ENCODE measurements at regions not wholly inside any gene's neighbourhood (a gene's known extent, or its start where the extent isn't known, plus 50 kb on each side); places are given as distances from the start of the nearest gene placed in this dataset.

- Histone ChIP-seq H3K27me3 (no peaks in the 10 kb centered on the region), H3K9me3 (no peaks in the 10 kb centered on the region), H3K27ac (no peak overlapping the region), H3K36me3 (no peaks in the 10 kb centered on the region), H3K4me1 (no peaks in the 10 kb centered on the region), H3K4me3 (no peak overlapping the region)
- no peak for DNase-seq
- TF ChIP-seq CTCF (IDR thresholded peaks at IDR 0.05) = no peak
- TF ChIP-seq POLR2A (IDR thresholded peaks at IDR 0.05) = no peak
Observed at GRCh38 chr9:106724566-106724965, 138.4 kb upstream of the ZNF462 start.

- Histone ChIP-seq H3K4me1 (no peaks in the 10 kb centered on the region), H3K27me3 (no peaks in the 10 kb centered on the region), H3K9me3 (no peaks in the 10 kb centered on the region), H3K4me3 (no peak overlapping the region), H3K27ac (no peak overlapping the region), H3K36me3 (no peaks in the 10 kb centered on the region)
- no peak for DNase-seq
- no peak for TF ChIP-seq POLR2A (IDR thresholded peaks at IDR 0.05)
- TF ChIP-seq CTCF (IDR thresholded peaks at IDR 0.05) = no peak
Observed at GRCh38 chr9:106726070-106726815, 136.7 kb upstream of the ZNF462 start.

- Histone ChIP-seq H3K9me3 (no peaks in the 10 kb centered on the region), H3K4me3 (no peak overlapping the region), H3K4me1 (no peaks in the 10 kb centered on the region), H3K27ac (no peak overlapping the region), H3K27me3 (no peaks in the 10 kb centered on the region), H3K36me3 (no peaks in the 10 kb centered on the region)
- TF ChIP-seq CTCF (IDR thresholded peaks at IDR 0.05) = no peak
- TF ChIP-seq POLR2A (IDR thresholded peaks at IDR 0.05) = no peak
- DNase-seq = no peak
Observed at GRCh38 chr9:106727969-106728368, 135.0 kb upstream of the ZNF462 start.

- DNase-seq = no peak
- no peaks in the 10 kb centered on the region for H3K9me3 ChIP-seq
- H3K27me3 ChIP-seq = no peaks in the 10 kb centered on the region
- no peak overlapping the region for H3K27ac ChIP-seq
- H3K36me3 ChIP-seq = no peaks in the 10 kb centered on the region
- no peak overlapping the region for H3K4me3 ChIP-seq
- no peak for TF ChIP-seq CTCF (IDR thresholded peaks at IDR 0.05)
- TF ChIP-seq POLR2A (IDR thresholded peaks at IDR 0.05) = no peak
- no peaks in the 10 kb centered on the region for H3K4me1 ChIP-seq
Observed at GRCh38 chr9:106728860-106729259, 134.1 kb upstream of the ZNF462 start.

GRCh38 chr9:106731910-106732309, 131.1 kb upstream of the ZNF462 start:
- H3K9me3 ChIP-seq = no peaks in the 10 kb centered on the region
- no peaks in the 10 kb centered on the region for H3K4me1 ChIP-seq
- H3K4me3 ChIP-seq = no peak overlapping the region
- no peak for DNase-seq
- TF ChIP-seq POLR2A (IDR thresholded peaks at IDR 0.05) (no peak), CTCF (IDR thresholded peaks at IDR 0.05) (no peak)
- no peak overlapping the region for H3K27ac ChIP-seq
- no peaks in the 10 kb centered on the region for H3K36me3 ChIP-seq
- H3K27me3 ChIP-seq = no peaks in the 10 kb centered on the region

Measured in Peyer's patch (tissue), 4 donors.